ENCODE measurements at regions not wholly inside any gene's neighbourhood (a gene's known extent, or its start where the extent isn't known, plus 50 kb on each side); places are given as distances from the start of the nearest gene placed in this dataset.

DNA sequence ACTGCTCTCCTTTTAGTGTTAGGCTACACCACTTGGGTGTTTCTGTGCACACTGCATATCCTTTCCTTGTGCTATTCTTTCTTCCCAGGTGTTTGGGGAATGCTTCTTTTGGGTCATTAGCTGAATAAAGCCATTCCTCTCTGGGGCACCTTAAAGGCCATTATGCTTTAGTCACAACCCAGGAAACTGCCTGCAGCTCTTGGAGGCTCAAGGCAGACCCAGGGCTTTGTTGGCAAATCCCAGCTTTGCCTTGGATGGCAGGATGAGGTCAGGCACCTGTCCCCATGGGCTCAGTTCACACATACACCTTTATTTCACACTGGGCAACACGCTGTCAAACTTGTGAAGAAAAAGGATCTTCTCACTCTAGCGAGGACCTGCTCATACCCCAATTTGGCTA lies 460.6 kb downstream of the CCSER2 start:
- Histone ChIP-seq H3K4me3 (no peak overlapping the region), H3K9me3 (no peaks in the 10 kb centered on the region), H3K27me3 (no peaks in the 10 kb centered on the region), H3K27ac (no peak overlapping the region), H3K36me3 (no peaks in the 10 kb centered on the region), H3K4me1 (no peaks in the 10 kb centered on the region)
- no peak for TF ChIP-seq CTCF (IDR thresholded peaks at IDR 0.05)
- no peak for DNase-seq
- intact Hi-C loops (cut with DNase I), result no loop called here
- no peak for ATAC-seq

DNA sequence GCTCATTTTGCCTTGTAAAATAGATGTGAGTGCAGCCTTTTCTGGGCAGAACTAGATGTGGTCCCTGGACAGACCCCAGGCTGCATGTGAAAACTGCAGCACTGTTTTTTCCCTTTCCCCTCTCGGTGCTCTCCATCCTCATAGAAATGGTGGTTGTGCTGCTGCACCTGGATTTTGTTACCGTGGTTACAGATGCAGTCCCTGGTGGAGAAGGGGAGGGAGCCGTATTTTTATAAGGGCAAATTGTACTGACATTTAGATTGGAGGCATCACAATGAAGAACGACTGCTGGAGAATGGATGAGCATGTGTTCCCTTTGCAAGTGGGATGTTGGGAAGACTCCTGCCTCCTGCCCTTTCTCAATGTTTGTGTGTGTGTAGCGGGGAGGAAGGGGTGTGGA lies 469.9 kb downstream of the CCSER2 start:
- H3K4me3 ChIP-seq, result no peak overlapping the region
- H3K9me3 ChIP-seq, result no peaks in the 10 kb centered on the region
- DNase-seq (no peak), ATAC-seq (no peak)
- no peak overlapping the region for H3K27ac ChIP-seq
- no peaks in the 10 kb centered on the region for H3K4me1 ChIP-seq
- intact Hi-C loops (cut with DNase I), result no loop called here
- TF ChIP-seq CTCF (IDR thresholded peaks at IDR 0.05), result no peak
- H3K36me3 ChIP-seq, result no peaks in the 10 kb centered on the region
- no peaks in the 10 kb centered on the region for H3K27me3 ChIP-seq

GRCh38 chr10:84801156-84801555 lies 472.8 kb downstream of the CCSER2 start:
- no peak for TF ChIP-seq CTCF (IDR thresholded peaks at IDR 0.05)
- no peaks in the 10 kb centered on the region for H3K9me3 ChIP-seq

GRCh38 chr10:84801916-84802315 lies 473.5 kb downstream of the CCSER2 start:
- intact Hi-C loops (cut with DNase I), result no loop called here
- Histone ChIP-seq H3K27me3 (no peaks in the 10 kb centered on the region), H3K27ac (no peak overlapping the region), H3K4me3 (no peak overlapping the region), H3K9me3 (no peaks in the 10 kb centered on the region), H3K36me3 (no peaks in the 10 kb centered on the region), H3K4me1 (no peaks in the 10 kb centered on the region)
- ATAC-seq (no peak), DNase-seq (no peak)
- TF ChIP-seq CTCF (IDR thresholded peaks at IDR 0.05), result no peak

More at GRCh38 chr10:84801156-84801555, 472.8 kb downstream of the CCSER2 start:
- H3K4me3 ChIP-seq, result no peak overlapping the region
- H3K4me1 ChIP-seq, result no peaks in the 10 kb centered on the region
- DNase-seq (no peak), ATAC-seq (no peak)
- H3K27me3 ChIP-seq, result no peaks in the 10 kb centered on the region
- intact Hi-C loops (cut with DNase I), result no loop called here
- H3K27ac ChIP-seq, result no peak overlapping the region
- H3K36me3 ChIP-seq, result no peaks in the 10 kb centered on the region

- Histone ChIP-seq H3K27ac (no peak overlapping the region), H3K27me3 (no peaks in the 10 kb centered on the region), H3K4me3 (no peak overlapping the region), H3K9me3 (no peaks in the 10 kb centered on the region), H3K36me3 (no peaks in the 10 kb centered on the region), H3K4me1 (no peaks in the 10 kb centered on the region)
- ATAC-seq, result no peak
- intact Hi-C loops (cut with DNase I), result no loop called here
- TF ChIP-seq CTCF (IDR thresholded peaks at IDR 0.05), result no peak
- DNase-seq, result no peak
These were observed 476.8 kb downstream of the CCSER2 start for GRCh38 chr10:84805149-84805548.

Data from left lung (tissue), 4 donors.